Esophagus muscularis mucosa (tissue), 4 donors: ENCODE measurements at regions not wholly inside any gene's neighbourhood (a gene's known extent, or its start where the extent isn't known, plus 50 kb on each side); places are given as distances from the start of the nearest gene placed in this dataset.
"Not testable (repeated sequence)": the region's sequence is repeated elsewhere in the genome, so short reads cannot be mapped to it uniquely, and the experiment has no call there.

Experiments used
- DNase-seq: peaks from one replicate; pipeline ENCODE4 v3.0.0-alpha.2; 2017; ENCODE audit errors: extremely low spot score
- H3K27ac ChIP-seq, 4 donors: fragments of 200-600 bp; sonication (generic); replicated peaks in 1 of 4; 1 replicate in 3 of 4; 2 replicates in 1 of 4; pipeline ENCODE4 v1.5.1; 2016 to 2019; ENCODE audit warnings: mild to moderate bottlenecking in 1 of 4
- H3K27me3 ChIP-seq, 4 donors: fragments of 200-600 bp; sonication (generic); one replicate each; pipeline versions ENCODE4 v1.5.1 to v1.6.0; 2016 to 2019
- H3K36me3 ChIP-seq, 4 donors: fragments of 200-600 bp; sonication (generic); one replicate each; pipeline ENCODE4 v1.5.1; 2016 to 2019
- H3K4me1 ChIP-seq, 4 donors: fragments of 200-600 bp; sonication (generic); one replicate each; pipeline ENCODE4 v1.5.1; 2016 to 2019
- H3K4me3 ChIP-seq, 4 donors: fragments of 200-600 bp; sonication (generic); 1 replicate in 2 of 4; 2 replicates in 2 of 4; pipeline ENCODE4 v1.5.1; 2016 to 2019; ENCODE audit warnings: mild to moderate bottlenecking in 4 of 4, moderate library complexity in 1 of 4
- H3K9me3 ChIP-seq, 4 donors: fragments of 200-600 bp; sonication (generic); 1 replicate in 3 of 4; 2 replicates in 1 of 4; pipeline ENCODE4 v1.5.1; 2016 to 2019
- EP300 ChIP-seq: sonication (generic); formaldehyde crosslinking; IDR thresholded peaks from one replicate; pipeline ENCODE4 v1.6.1; 2017; ENCODE audit warnings: antibody characterized with exemption
- POLR2A ChIP-seq: fragments of 450-650 bp; IDR thresholded peaks from one replicate; pipeline ENCODE4 v1.6.1; 2017; ENCODE audit warnings: antibody characterized with exemption, moderate library complexity, mild to moderate bottlenecking, low read depth
- POLR2AphosphoS5 ChIP-seq, 2 donors: sonication (generic); formaldehyde crosslinking; IDR thresholded peaks; one replicate each; pipeline ENCODE4 v1.6.1; 2017; ENCODE audit warnings: antibody characterized with exemption in 2 of 2
- WGBS: methylation state at CpG from one replicate; pipeline ENCODE4 v1.1.5; 2018; 5-methylcytosine and 5-hydroxymethylcytosine counted together
- intact Hi-C: fragments of 100-400 bp; cut with DNase I; formaldehyde crosslinking; loops from one replicate; pipeline ENCODE4 v1.15.1; 2023
- TF ChIP-seq, protein P1 (sequence below), 3 experiments: fragments of 200-600 bp in 2 of 3; fragments of 450-650 bp in 1 of 3; sonication (generic) in 2 of 3; IDR thresholded peaks; one replicate each; pipeline ENCODE4 v1.5.1; 2017 to 2019; ENCODE audit warnings: antibody characterized with exemption in 3 of 3, mild to moderate bottlenecking in 2 of 3, moderate library complexity in 1 of 3

GRCh38 chr14:106334428-106335109 is 808.2 kb downstream of the TMEM121 start:
- H3K4me1 ChIP-seq, H3K27me3 ChIP-seq, H3K4me3 ChIP-seq, H3K9me3 ChIP-seq, H3K36me3 ChIP-seq, H3K27ac ChIP-seq, DNase-seq, intact Hi-C loops: not testable (repeated sequence)
- WGBS: 38% methylated on average over 16 of the region's 16 CpGs
- TF ChIP-seq, protein P1, sequence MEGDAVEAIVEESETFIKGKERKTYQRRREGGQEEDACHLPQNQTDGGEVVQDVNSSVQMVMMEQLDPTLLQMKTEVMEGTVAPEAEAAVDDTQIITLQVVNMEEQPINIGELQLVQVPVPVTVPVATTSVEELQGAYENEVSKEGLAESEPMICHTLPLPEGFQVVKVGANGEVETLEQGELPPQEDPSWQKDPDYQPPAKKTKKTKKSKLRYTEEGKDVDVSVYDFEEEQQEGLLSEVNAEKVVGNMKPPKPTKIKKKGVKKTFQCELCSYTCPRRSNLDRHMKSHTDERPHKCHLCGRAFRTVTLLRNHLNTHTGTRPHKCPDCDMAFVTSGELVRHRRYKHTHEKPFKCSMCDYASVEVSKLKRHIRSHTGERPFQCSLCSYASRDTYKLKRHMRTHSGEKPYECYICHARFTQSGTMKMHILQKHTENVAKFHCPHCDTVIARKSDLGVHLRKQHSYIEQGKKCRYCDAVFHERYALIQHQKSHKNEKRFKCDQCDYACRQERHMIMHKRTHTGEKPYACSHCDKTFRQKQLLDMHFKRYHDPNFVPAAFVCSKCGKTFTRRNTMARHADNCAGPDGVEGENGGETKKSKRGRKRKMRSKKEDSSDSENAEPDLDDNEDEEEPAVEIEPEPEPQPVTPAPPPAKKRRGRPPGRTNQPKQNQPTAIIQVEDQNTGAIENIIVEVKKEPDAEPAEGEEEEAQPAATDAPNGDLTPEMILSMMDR (IDR thresholded peaks at IDR 0.05): peak in 1 of 3 experiments; percentile 19

- DNase-seq, H3K4me1 ChIP-seq, H3K9me3 ChIP-seq, H3K27me3 ChIP-seq, H3K4me3 ChIP-seq, H3K36me3 ChIP-seq, H3K27ac ChIP-seq, intact Hi-C loops: not testable (repeated sequence)
- whole genome bisulfite sequencing: 38% methylated on average over 5 of the region's 6 CpGs
Measured at GRCh38 chr14:106335110-106335429, 808.7 kb downstream of the TMEM121 start.

DNA sequence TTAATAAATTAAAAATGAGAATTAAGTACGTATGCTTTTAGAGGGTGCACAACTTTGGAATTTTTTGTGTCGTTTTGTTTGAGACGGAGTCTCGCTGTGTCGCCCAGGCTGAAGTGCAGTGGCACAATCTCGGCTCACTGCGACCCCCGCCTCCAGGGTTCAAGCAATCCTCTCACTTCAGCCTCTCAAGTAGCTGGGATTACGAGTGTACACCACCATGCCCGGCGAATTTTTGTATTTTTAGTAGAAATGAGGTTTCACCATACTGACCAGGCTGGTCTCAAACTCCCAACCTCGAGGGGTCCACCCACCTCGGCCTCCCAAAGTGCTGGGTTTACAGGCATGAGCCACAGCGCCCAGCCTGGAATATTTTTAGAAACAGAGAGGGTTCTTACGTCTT is 812.4 kb downstream of the TMEM121 start:
- H3K4me1 ChIP-seq, H3K4me3 ChIP-seq: not testable (repeated sequence)
- 67% methylated on average over 15 of the region's 15 CpGs for WGBS

DNA sequence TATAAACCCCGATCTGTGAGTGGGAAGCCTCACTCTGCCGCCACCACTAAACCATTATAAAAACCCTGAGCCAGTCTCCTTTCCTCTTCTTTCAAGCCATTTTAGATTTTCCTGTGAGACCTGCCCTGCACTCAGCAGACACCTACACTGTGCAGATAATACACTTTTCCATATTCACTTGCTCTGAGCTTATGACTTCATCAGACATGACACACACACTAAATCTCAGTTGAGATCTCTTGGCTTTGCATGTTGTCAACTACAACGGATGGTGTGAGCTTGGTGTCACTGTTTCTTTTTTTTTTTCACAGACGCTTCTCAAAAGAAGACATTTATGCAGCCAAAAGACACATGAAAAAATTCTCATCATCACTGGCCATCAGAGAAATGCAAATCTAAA is 814.3 kb downstream of the TMEM121 start:
- WGBS: 68% methylated on average over 3 of the region's 4 CpGs
- H3K27ac ChIP-seq, H3K4me1 ChIP-seq, DNase-seq, H3K36me3 ChIP-seq, H3K4me3 ChIP-seq, intact Hi-C loops, H3K9me3 ChIP-seq, H3K27me3 ChIP-seq: not testable (repeated sequence)

More for the DNA sequence above, 812.4 kb downstream of the TMEM121 start:
- H3K27me3 ChIP-seq, H3K27ac ChIP-seq, intact Hi-C loops, H3K36me3 ChIP-seq, DNase-seq, H3K9me3 ChIP-seq: not testable (repeated sequence)

- H3K27me3 ChIP-seq, H3K27ac ChIP-seq, H3K4me3 ChIP-seq, H3K9me3 ChIP-seq, intact Hi-C loops, H3K4me1 ChIP-seq, DNase-seq, H3K36me3 ChIP-seq: not testable (repeated sequence)
- 78% methylated on average over 5 of the region's 5 CpGs for WGBS
Measured at GRCh38 chr14:106341161-106341560, 814.8 kb downstream of the TMEM121 start.

GRCh38 chr14:106343626-106344025 is 817.2 kb downstream of the TMEM121 start:
- intact Hi-C loops: no loop called here
- Histone ChIP-seq H3K36me3 (no peaks in the 10 kb centered on the region), H3K27me3 (peaks cover 0 to 18% (median 0%) of the 10 kb centered on the region in 4 donors), H3K4me1 (no peaks in the 10 kb centered on the region), H3K4me3 (no peak overlapping the region), H3K27ac (no peak overlapping the region), H3K9me3 (peaks cover 0 to 2% (median 0%) of the 10 kb centered on the region in 4 donors)
- 57% methylated on average over 2 of the region's 2 CpGs for WGBS
- TF ChIP-seq, protein P1 (IDR thresholded peaks at IDR 0.05): no peak
- TF ChIP-seq POLR2A: no peak
- no peak for TF ChIP-seq POLR2AphosphoS5 (IDR thresholded peaks at IDR 0.05)
- no peak for TF ChIP-seq EP300
- DNase-seq: no peak

GRCh38 chr14:106344065-106344614 is 817.8 kb downstream of the TMEM121 start:
- WGBS: 36% methylated on average over 5 of the region's 5 CpGs

DNA sequence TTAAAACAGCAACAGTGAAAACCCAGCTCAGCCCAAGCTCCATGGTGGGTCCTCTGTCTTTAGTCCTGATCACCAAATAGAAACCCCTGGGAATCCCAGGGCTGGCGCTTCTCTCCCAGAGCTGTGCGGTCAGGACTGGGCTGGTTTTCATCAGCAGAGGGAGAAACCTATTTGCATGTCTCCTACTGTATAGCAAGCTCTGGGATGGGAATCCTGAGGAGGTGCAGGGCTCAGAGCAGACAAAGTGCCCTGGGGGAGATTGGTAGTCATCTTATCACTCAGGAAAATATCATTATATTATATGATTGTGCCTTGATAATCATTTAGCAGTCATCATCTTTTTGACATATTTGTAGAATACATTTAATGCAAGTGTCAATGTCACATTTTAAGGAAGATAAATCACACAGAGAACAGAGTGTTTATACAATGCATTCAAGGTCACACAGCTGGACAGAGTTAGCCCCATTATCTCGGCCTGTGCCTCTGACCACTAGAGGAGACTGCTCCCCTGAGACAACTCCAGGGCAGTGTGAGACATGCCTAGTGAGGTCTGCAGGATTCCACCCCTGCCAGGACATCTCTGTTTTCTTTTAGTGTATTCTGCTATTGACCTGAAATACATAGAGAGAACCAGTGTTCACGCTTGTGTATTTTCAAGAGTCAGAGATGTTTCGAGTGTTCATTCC is 818.6 kb downstream of the TMEM121 start:
- peaks cover 0 to 18% (median 0%) of the 10 kb centered on the region in 4 donors for H3K27me3 ChIP-seq

More at GRCh38 chr14:106344065-106344614, 817.8 kb downstream of the TMEM121 start:
- H3K9me3 ChIP-seq, H3K4me3 ChIP-seq, H3K4me1 ChIP-seq, DNase-seq, H3K27ac ChIP-seq, H3K36me3 ChIP-seq, intact Hi-C loops: not testable (repeated sequence)
- H3K27me3 ChIP-seq: peaks cover 0 to 18% (median 0%) of the 10 kb centered on the region in 4 donors

More for the DNA sequence above, 818.6 kb downstream of the TMEM121 start:
- H3K36me3 ChIP-seq, H3K27ac ChIP-seq, H3K4me1 ChIP-seq, H3K9me3 ChIP-seq, H3K4me3 ChIP-seq, intact Hi-C loops, DNase-seq: not testable (repeated sequence)
- WGBS: 76% methylated on average over 5 of the region's 5 CpGs
